ENCODE measurements at regions not wholly inside any gene's neighbourhood (a gene's known extent, or its start where the extent isn't known, plus 50 kb on each side); places are given as distances from the start of the nearest gene placed in this dataset.

DNA sequence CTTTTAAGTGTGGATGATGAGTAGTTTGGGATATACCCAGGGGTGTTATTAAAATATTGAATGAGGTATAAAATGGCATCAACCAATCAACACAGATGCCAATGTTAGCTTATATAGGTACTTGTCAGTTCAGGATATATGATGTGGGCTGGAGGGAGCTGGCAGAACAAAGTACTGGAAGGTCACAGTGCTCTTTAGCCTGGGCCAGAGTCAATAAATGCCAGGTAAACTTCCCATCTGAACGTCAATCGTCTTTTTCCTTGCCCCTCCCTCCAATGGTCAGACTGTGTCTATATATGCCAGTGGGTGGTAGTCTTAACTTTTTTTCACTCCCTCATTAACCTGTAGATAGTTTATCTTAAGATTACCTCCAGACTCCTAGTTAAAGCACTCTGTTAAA is 140.8 kb upstream of the RBMS1 start:
- no peak for DNase-seq

DNA sequence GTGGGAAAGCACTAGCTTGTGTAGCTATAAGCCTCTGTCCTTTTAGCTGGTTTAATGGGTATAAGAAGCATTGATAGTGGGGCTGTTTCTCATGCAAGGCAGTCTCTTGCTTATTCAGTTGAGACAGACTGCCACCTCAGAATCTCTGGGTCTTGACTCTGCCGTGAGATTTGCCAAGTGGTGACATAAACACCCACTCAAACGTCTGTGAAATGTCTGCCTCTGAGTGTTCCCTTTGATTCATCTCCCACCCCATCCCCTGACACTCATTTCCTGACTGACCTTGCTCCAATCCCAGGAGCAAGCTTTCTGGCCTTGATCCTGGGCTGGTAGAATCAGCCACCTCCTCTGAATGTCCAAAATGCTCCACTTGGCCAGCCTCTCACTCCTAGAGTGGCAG is 141.9 kb upstream of the RBMS1 start:
- no peak for DNase-seq

DNA sequence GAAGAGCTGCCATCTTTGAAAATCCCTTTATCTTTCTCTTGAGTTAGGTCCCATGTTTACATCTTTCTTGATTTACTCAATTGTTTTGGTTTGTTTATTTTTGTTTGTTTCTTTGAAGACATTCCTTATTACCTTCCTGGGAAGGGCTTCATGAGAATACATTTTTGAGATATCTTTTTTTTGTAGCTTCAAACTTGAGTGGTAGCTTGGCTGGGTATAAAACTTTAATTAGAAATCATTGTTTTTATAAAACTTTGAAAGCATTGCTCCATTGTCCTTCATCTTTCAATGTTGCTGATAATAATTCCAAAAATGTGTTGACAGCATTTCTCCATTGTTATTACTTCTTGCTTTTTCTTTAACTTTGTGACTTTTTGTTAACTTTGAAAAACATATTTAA is 145.9 kb upstream of the RBMS1 start:
- no peak for DNase-seq

DNA sequence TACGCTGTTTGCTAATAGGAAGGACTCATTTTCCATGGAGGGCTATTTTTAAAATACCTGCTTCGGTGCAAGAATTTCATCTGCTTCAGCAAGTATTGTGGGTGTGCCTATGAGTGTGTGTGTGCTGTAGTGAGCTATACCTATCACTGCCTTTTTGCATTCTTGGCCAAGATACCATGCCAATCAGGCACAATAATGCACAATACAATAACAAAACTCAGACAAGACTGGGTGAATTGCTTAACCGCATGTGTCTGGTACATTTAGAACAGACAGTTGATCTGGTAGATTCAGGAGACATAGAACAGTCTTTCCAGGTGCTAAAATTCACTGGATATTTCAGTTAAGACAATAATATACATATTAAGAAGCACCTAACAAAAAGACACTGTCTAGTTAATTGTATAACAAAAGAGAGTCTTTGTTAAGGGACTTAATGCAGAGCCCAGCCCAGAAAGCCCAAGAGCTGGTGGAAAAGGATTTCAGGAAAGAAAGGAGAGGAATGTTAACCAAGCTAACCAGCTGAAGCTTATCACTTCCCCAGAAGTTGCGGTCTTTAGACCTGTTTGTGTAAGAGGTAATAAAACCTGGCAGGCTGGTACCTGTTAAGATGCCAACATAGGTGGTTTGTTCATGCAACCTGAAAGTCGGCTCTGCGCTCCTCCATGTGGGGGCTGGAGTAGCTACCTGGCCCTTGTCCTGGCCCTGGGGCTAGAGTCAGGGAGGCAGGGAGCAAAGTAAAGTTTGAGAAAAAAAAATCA is 153.3 kb upstream of the RBMS1 start:
- DNase-seq: no peak

DNA sequence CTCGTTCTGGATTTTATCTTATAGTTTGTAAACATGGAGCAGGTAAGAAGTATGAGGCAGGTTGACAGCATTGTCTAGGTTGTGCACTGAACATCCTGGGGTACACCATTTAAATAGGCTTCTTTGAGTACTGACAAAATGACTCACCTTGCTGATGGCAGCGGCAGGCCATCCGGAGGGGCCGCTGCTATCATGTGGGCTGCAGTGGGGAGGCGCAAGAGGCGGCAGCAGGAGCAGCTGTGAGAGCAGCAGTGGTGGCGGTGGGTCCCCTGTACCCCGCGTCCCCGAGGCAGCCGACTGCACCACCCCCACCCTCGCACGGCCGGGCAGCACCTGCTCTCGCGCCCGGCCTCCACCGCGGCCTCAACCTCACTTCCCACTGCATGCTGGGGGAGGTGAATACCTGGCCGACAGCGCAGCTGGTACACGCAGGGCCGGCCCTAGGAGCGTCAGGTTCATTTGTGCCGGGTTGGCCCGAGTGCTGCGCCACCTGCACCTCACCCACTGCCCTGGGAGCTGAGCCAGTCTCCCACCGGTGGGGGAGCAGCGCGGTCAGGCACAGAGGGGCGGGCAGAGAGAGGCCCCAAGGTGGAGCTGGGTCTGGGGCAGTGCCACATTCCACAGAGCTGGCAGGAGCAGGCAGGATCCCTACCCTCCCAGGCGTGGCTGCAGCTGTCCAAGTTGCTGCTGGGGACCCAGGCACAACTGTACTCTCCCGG is 154.5 kb upstream of the RBMS1 start:
- DNase-seq: no peak

DNA sequence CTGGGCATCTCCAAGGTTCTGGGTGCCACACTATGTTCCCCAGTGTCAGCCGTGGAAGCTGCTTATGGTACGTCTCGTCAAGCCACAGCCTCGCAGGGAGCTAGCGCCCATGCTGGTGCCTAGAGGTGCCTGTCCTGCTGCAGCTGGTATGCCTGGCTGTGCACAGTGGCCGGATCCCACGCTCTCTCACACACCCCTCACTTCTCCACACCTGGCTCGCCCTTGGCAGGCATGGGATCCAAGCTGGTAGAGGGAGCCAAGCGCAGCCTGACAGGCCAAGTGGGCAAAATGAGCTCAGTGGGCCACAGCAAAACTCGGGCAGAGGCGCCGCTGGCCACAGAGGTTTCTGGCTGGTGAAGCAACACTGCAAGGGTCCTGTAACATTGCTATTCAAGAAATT is 156.1 kb upstream of the RBMS1 start:
- no peak for DNase-seq

DNA sequence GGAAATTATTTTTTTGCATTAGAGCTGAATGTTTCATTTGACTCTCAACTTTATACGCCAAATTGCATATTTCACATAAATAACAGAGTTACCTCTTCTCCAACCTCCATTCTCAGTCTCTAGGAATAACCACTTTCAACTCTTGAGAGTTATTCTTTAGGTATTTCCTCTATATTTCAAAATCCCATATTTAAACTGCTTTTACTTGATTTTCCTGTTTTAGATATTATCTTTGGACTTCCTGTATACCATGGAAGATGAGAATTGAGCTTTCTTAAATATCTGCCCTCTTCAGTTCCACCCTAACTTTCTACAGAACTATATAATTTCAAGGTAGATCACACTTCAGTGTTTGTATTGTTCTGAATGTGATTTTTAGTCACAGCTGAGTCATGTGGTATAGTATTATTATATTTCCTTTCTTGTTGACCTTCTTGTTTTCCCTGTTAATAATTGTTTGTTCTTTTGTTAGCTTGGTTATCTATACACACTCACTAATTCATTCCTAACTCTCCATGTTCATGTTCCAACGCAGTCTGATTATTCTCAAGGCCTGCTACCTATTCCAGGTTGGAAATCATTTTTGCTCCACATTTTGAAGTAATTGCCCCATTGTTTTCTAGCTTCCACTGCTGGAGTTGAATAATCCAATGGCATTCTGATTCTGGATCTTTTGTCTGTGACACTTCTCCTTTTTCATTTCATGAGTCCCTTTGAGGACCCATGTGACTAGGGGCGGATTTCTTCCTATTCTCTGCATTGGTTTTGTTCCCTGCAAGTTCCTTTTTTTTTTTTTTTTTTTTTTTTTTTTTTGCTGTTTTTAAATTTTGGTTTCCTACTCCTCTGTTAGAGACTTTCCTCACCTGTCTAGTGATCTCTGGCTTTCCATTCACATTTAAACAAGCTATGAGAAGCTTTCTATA is 156.8 kb upstream of the RBMS1 start:
- DNase-seq: peak; percentile 47 to 64

DNA sequence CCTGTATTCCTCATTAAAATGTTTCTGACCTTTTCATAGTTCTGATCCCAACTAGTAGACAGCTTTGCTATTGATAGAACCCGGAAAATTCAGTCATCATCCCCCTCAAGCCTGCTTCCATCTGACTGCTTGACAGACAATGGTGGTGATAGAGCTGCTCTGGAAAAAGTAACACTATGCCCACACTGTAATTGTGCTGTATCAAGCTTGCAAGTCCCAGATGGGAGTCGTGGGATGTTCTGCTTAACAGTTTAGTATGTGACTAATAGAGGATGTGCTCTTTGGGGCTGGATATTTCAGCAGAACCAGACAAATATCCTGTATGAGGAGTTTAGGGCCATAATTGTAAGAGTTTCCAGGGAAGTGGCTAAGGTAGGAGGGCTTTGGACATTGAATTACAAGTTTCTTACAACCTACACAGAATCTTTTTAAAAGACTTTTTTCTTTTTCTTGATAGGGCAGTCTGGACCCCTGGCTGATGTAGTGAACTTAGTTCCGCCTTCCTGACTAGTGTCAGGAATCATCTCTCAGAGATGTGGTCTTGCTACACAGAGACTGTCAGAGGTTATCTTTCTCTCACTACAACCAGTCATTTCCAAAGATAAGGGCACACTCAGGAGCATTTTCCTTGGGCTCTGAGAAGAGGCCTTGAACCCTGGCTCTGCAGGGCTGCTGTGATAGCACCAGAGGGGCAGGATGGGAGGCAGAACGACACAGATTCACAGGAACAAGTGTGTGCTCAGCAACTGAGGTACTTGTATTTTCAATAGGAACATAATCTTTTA is 158.0 kb upstream of the RBMS1 start:
- DNase-seq: no peak

DNA sequence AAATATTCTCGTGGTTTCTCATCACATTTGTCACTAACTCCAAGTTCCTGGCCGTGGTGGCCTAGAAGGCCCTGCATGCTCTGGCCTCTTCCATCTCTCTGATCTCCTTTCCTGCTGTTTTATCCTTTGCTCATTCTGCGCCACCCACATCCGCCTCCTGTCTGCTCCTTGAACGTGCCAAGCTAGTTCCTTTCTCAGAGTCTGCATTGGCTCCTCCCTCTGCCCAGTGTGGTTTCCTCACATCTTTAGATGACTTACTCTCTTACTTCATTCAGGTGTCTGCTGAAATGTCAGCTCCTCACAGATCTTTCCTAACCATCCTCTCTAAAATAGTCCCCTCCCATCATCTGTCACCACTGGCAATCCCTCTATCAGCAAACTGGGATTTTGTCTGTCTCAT is 158.6 kb upstream of the RBMS1 start:
- DNase-seq: peak; percentile 84 to 85

DNA sequence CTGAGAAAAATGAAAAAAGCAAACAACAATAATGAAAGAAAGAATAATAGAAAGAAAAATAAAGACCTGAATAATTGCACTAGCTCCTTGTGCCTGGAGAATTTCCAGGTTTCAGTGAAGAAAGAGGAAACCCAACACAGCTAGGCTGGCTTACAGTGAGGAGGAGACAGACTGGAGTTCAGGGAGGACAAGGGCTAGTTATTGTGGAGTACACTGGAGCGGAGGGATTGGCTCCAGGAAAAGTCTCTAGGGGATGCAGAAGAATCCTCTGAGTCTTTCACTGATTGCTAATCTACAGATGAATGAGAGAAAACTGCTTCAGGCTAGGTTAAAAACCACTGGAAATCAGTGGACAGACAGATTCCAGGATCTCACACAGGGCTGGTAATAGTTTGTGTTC is 163.6 kb upstream of the RBMS1 start:
- no peak for DNase-seq

DNA sequence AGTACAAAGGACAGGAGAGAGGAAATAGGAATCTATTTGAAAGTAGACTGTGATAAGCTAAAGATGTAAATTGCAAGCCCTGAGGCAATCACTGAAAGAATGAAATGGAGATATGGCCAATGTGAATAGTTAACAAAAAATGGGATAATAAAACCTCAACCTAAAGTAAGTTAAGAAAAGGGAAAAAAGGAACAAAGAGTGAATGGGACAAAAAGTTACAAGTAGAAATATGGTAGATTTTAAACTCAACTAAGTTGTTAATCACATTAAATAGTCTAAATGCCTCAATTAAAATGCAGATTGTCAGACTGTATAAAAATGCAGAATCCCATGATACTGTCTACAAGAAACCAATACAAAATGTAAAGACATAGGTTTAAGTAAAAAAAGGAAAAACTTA is 165.2 kb upstream of the RBMS1 start:
- DNase-seq: no peak

DNA sequence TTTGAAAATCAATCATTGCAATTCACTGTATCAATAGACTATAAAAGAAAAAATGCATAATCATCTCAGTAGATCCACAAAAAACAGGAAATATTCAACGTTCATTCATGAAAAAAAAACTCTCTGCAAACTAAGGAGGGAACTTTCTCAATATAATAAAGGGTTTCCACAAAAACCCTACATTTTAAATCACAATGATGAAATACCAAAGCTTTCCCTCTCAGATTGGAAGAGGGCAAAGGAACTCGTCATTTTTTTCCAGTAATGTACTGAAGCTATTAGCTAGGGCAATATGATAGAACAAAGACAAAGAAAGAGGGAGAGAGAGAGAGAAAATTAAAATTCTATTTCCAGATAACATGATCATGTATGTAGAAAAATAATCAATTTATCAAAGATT is 167.1 kb upstream of the RBMS1 start:
- DNase-seq: no peak

DNA sequence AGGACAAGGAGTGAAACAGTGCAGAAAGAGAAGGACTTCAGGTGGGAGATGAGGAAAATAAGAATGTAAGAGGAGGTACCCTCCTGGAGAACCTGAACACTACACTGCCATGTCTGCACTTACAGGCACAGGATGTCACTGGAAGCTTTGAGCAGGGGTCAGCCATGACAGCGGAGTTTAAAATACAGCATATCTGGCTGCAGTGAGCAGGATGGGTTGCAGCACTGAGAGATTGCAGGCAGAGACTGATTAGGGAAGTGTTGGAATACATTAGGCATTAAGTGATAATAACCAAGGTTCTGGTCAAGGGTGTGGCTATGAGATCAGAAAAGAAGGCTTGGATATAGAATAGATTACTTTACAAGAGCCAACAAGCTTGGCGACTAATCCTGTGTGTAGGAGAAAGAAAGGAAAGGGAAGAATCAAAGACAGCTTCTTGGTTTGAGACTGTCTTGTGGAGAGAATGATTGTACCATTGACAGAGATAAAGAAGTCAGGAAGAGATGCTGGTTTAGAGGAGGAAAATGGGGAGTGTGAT is 171.1 kb upstream of the RBMS1 start:
- no peak for DNase-seq

DNA sequence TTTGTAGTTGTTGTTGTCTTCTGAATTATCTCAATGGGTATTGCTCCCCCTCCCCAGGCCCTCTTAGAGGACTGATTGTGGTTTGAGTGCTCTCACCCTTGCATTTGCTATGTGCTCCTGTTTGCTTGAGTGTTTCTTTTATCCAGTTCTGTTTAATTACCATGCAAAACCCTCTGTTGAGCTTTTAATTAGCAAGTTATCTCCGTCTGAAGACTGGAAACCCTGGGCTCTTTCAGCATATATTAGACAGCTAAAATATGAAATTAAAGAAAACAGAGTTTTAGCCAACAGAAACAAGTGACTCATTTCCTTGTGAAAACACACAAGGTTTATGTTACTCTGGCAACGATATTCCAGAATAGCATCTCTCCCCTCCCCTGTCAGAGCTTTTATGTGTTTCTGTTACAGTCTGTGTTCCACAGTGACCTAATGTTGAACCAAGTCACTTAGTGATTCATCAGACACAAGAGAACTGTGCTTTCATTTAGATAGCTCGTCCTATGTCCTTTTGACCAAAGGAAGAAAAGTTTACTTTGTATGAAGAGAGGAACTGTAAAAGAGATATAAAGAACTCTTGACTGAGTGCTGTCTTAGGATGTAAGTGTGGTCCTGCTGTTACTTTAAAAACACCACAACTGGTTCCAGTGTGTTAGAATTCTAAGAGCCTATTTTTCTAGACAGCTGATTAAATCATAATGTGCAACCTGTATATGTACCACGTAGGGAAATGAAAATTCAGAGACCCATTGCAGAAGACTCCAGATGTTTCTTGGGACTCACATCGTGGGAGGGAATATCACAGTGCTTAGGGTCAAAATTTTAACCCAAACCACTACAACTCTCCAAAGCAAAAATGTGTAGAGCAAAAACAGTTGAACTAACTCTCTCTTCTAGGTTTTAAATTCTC is 172.8 kb upstream of the RBMS1 start:
- peak in 1 of 2 experiments; percentile 18 for DNase-seq

DNA sequence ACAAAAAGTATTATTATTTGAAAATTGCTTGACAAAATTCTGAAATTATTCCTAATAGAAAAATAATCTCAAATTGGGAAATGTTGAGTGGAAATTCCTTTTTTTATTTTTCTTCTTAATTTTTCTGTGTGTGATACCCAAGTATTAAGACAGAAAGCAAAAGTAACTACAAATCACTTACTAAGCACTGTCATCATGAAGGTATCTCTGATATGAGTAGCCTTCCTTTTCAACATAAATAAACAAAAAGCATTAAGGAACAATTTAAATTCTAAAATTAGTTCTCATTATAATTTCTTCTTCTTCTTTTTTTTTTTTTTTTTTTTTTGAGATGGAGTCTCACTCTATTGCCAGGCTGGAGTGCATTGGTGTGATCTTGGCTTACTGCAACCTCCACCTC is 174.2 kb upstream of the RBMS1 start:
- DNase-seq: no peak

DNA sequence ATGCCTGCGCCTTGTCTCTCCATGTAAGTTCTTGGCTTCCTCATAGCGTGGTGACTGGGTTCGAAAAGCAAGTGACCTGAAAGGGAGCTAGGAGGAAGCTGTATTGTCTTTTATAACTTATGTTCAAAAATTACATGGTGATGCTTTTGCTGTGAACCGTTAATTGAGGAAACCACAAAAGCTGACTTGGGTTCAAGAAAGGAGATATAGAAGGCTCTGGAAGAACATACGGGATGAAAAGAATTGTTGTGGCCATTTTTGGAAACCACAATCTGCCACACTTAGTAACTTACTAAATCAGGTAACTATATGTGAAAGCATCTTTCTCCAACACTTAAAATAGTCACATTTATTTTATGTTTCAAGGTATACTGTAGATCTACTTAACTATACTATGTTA is 177.0 kb upstream of the RBMS1 start:
- DNase-seq: no peak

DNA sequence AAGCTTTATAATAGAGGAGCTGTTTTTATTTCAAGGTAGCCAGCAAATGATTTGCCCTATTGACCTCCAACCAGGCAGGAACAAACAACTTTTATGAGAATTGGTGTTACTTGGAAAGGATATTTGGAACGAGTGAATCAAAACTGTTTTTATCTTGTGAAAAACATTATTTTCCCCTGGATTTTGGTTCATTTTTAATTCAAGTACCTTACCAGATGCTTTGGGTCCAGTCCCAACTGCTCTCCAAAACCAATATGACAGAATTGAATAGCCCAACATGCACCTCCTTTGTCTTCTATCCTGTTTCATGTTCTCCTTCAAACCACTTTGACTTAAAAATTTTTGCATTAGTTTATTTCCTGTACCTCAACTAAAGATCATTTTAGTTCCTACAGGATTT is 178.6 kb upstream of the RBMS1 start:
- DNase-seq: no peak

DNA sequence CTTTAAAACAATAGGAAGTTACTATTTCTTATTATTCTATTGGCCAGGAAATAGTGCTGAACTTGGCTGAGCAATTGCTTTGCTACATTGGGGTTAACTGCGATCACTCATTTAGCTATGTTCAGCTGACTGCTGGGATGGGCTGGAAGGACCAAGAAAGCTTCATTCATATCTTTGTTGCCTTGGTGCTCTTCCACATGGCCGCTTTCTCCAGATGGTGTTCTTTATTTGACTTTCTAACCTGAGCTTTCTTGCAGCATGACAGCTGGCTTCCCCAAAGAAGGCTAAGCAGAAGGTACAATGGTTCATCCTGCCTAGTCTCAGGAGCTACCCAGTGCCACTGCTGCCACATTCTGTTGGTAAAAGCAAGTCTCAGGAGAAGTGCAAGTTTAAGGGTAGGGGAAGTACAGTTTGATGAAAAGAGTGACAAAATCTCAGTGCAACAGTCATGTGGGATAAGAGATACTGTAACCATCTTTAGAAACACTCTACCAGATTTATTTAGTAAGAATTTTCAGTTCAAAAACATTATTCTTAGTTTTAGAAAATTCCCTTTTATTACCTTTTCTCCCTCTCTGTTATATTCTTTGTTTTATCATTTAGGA is 180.6 kb upstream of the RBMS1 start:
- no peak for DNase-seq

DNA sequence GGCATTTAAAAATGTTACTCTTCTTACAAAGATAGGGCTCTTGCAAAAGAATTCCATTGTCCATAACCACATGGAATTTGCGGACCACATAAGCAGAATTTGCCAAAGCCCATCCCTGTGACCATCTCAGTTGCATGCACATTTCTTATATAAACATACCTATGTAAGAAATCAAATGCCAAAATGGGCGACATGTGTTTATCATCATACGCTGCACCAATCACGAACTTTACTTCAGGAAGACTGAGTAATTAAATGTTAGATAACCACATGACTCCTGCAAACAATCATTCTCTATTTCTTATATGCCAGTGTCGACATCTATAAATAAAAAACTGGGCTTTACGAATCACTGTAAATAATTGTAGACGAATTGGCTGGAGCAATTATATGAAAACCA is 186.1 kb upstream of the RBMS1 start:
- no peak for DNase-seq

DNA sequence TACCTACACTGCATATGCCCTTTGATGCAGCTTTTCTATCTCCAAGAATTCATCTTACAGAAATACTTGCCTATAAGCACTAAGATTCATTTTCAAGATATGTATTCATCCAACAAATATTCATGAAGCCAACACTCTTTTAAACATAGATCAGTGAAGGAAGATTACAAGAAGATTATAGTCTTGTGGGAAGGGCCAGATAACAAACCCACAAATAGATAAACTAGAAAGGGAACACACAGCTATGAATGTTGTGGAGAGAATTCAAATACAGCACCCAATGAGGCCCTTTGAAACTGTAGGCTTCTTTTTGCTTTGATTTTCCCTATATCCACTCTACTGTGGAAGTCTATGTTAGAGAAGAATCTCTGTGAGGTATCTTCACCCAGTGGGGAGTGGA is 186.7 kb upstream of the RBMS1 start:
- DNase-seq: no peak

DNA sequence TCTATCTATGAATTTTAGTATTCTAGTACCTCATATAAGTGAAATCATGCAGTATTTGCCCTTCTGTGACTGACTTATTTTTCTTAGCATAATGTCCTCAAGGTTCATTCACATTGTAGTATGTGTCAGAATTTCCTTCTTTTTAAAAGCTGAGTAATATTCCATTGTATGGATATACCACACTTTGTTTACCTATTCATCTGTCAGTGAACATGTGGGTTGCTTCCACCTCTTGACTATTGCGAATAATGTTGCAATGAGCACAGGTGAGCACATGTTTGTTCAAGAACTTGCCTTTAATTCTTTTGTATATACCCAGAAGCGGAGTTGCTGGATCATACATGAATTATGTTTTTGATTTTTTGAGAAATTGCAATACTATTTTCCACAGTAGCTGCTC is 187.4 kb upstream of the RBMS1 start:
- no peak for DNase-seq

Data from AML-193 (cell line).